Thyroid gland (tissue), 4 donors: ENCODE measurements at regions not wholly inside any gene's neighbourhood (a gene's known extent, or its start where the extent isn't known, plus 50 kb on each side); places are given as distances from the start of the nearest gene placed in this dataset.

Experiments used
- CTCF ChIP-seq, 6 experiments: fragments of 200-600 bp in 3 of 6; fragments of 450-650 bp in 3 of 6; sonication (generic) in 3 of 6; IDR thresholded peaks; one replicate each; pipeline ENCODE4 v1.5.1; 2016 to 2019; ENCODE audit warnings: antibody characterized with exemption in 6 of 6, mild to moderate bottlenecking in 2 of 6, inconsistent platforms in 1 of 6, moderate library complexity in 1 of 6
- POLR2A ChIP-seq, 2 donors: fragments of 450-650 bp; IDR thresholded peaks; one replicate each; pipeline ENCODE4 v1.6.1; 2017; ENCODE audit warnings: antibody characterized with exemption in 2 of 2, mild to moderate bottlenecking in 2 of 2, moderate library complexity in 1 of 2

DNA sequence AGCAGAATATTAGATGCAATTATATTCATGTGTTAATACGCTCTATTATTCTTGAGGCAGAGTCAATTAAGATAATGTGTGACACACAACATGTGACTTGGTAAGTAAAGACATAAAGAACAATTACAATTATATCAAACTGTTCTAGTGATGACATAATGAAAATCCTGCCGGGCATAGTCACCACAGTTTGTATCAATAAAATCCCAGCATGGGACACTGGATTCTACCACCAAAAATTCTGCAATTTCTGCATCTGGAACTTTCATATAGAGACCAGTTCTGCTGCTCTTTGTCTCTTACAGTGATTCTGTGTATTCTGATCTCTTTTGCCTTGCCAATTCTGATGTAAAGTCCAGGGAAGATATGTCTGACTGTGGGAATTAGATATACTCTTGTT, 495.6 kb upstream of the LRRC4C start:
- TF ChIP-seq CTCF (IDR thresholded peaks at IDR 0.05) (no peak), POLR2A (IDR thresholded peaks at IDR 0.05) (no peak)
